ENCODE measurements at regions not wholly inside any gene's neighbourhood (a gene's known extent, or its start where the extent isn't known, plus 50 kb on each side); places are given as distances from the start of the nearest gene placed in this dataset.

DNA sequence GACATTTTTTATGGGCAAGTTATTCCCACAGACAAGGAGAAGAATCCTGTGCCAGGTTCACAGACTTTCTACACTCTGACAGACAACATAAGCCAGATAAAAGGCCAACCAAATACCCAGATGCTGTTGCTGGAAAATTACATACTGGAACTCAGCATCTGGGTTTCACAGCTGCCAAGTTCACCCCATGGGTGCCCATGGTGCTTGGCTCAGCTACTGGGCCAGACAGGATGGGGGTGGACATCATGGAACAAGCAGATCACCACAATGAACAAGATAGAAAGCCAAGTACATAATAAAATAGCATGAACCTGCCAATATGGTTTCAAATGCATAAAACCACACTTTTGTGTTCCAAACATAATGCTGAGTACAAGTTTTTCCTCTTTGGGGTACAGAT lies 999.8 kb downstream of the NR2F1-AS1 start:
- Histone ChIP-seq H2AFZ (ENCODE audit: low read length) (no peak overlapping the region), H3K79me2 (ENCODE audit: insufficient read depth, low read length) (no peaks in the 10 kb centered on the region)

GRCh38 chr5:92580814-92581213 lies 1000.2 kb downstream of the NR2F1-AS1 start:
- TF ChIP-seq EZH2 (IDR thresholded peaks at IDR 0.05; ENCODE audit: borderline replicate concordance, low read length), result no peak
- TF ChIP-seq CTCF (IDR thresholded peaks at IDR 0.05; ENCODE audit: low read length), result no peak
- Histone ChIP-seq H2AFZ (ENCODE audit: low read length) (no peak overlapping the region), H3K4me3 (ENCODE audit: low read depth, low read length, poor library complexity, severe bottlenecking) (no peak overlapping the region), H3K9me3 (ENCODE audit: low read length) (no peaks in the 10 kb centered on the region), H3K9me2 (ENCODE audit: low read depth, low read length) (no peaks in the 10 kb centered on the region), H3K27me3 (ENCODE audit: insufficient read depth, low read length) (no peaks in the 10 kb centered on the region), H3K36me3 (ENCODE audit: insufficient read depth, low read length) (no peaks in the 10 kb centered on the region), H3K79me2 (ENCODE audit: insufficient read depth, low read length) (no peaks in the 10 kb centered on the region), H4K20me1 (ENCODE audit: insufficient read depth, low read length) (no peaks in the 10 kb centered on the region), H3F3A (ENCODE audit: insufficient read depth, low read length) (no peaks in the 10 kb centered on the region), H3K4me2 (ENCODE audit: low read length) (no peak overlapping the region), H3K4me1 (ENCODE audit: insufficient read depth, low read length, severe bottlenecking) (no peaks in the 10 kb centered on the region), H3K9ac (ENCODE audit: low read length) (no peak overlapping the region), H3K27ac (ENCODE audit: low read depth, low read length, poor library complexity, severe bottlenecking) (no peak overlapping the region)

More for the DNA sequence above, 999.8 kb downstream of the NR2F1-AS1 start:
- no peaks in the 10 kb centered on the region for H3K36me3 ChIP-seq (ENCODE audit: insufficient read depth, low read length)
- H3K4me2 ChIP-seq (ENCODE audit: low read length), result no peak overlapping the region
- no peaks in the 10 kb centered on the region for H3K9me3 ChIP-seq (ENCODE audit: low read length)
- H3K4me3 ChIP-seq (ENCODE audit: low read depth, low read length, poor library complexity, severe bottlenecking), result no peak overlapping the region
- H3K9me2 ChIP-seq (ENCODE audit: low read depth, low read length), result no peaks in the 10 kb centered on the region
- H3K9ac ChIP-seq (ENCODE audit: low read length), result no peak overlapping the region
- H3K27me3 ChIP-seq (ENCODE audit: insufficient read depth, low read length), result no peaks in the 10 kb centered on the region
- H4K20me1 ChIP-seq (ENCODE audit: insufficient read depth, low read length), result no peaks in the 10 kb centered on the region
- H3F3A ChIP-seq (ENCODE audit: insufficient read depth, low read length), result no peaks in the 10 kb centered on the region
- no peak overlapping the region for H3K27ac ChIP-seq (ENCODE audit: low read depth, low read length, poor library complexity, severe bottlenecking)
- no peaks in the 10 kb centered on the region for H3K4me1 ChIP-seq (ENCODE audit: insufficient read depth, low read length, severe bottlenecking)
- TF ChIP-seq EZH2 (IDR thresholded peaks at IDR 0.05; ENCODE audit: borderline replicate concordance, low read length), result no peak
- TF ChIP-seq CTCF (IDR thresholded peaks at IDR 0.05; ENCODE audit: low read length), result no peak

DNA sequence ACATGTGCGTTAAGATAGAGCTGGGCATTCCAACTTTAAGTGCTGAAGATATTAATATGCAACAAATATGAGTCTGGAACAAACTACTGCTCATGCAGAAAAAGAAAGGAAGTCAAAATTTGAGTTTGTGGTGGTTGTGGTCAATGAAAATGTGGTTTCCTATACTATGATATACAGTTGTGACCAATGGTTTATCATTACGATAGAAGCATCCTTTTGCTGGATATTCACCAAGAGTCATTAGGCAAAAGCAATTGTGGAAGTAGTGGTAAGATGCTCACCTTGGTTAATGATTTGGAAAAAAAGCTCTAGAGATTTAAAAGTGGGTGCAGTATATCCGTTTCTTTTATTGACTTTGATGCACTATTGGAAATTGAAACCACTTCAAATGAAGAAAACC lies 1007.0 kb downstream of the NR2F1-AS1 start:
- TF ChIP-seq EZH2 (IDR thresholded peaks at IDR 0.05; ENCODE audit: borderline replicate concordance, low read length) (no peak), CTCF (IDR thresholded peaks at IDR 0.05; ENCODE audit: low read length) (no peak)
- H3K9ac ChIP-seq (ENCODE audit: low read length), result no peak overlapping the region
- H3K36me3 ChIP-seq (ENCODE audit: insufficient read depth, low read length), result no peaks in the 10 kb centered on the region
- H3K4me2 ChIP-seq (ENCODE audit: low read length), result no peak overlapping the region
- no peaks in the 10 kb centered on the region for H3K79me2 ChIP-seq (ENCODE audit: insufficient read depth, low read length)
- no peaks in the 10 kb centered on the region for H3K4me1 ChIP-seq (ENCODE audit: insufficient read depth, low read length, severe bottlenecking)
- no peak overlapping the region for H3K27ac ChIP-seq (ENCODE audit: low read depth, low read length, poor library complexity, severe bottlenecking)
- H4K20me1 ChIP-seq (ENCODE audit: insufficient read depth, low read length), result no peaks in the 10 kb centered on the region
- no peaks in the 10 kb centered on the region for H3K9me2 ChIP-seq (ENCODE audit: low read depth, low read length)
- H3K27me3 ChIP-seq (ENCODE audit: insufficient read depth, low read length), result no peaks in the 10 kb centered on the region
- no peaks in the 10 kb centered on the region for H3F3A ChIP-seq (ENCODE audit: insufficient read depth, low read length)
- no peak overlapping the region for H3K4me3 ChIP-seq (ENCODE audit: low read depth, low read length, poor library complexity, severe bottlenecking)
- H3K9me3 ChIP-seq (ENCODE audit: low read length), result no peaks in the 10 kb centered on the region
- H2AFZ ChIP-seq (ENCODE audit: low read length), result no peak overlapping the region

All from OCI-LY1 (cell line).